Nephron progenitor cell (in vitro differentiated cells): ENCODE measurements at regions not wholly inside any gene's neighbourhood (a gene's known extent, or its start where the extent isn't known, plus 50 kb on each side); places are given as distances from the start of the nearest gene placed in this dataset.

Source experiments
- DNase-seq: peaks from one replicate; pipeline ENCODE4 v3.0.0; 2021
- H3K27ac Mint-ChIP-seq: 2 replicates; pipeline ENCODE4 v1.8.0; 2021; ENCODE audit warnings: mild to moderate bottlenecking, moderate library complexity, mixed read lengths
- H3K27me3 Mint-ChIP-seq: 2 replicates; pipeline ENCODE4 v1.8.0; 2021; ENCODE audit warnings: mild to moderate bottlenecking, low read depth, mixed read lengths; ENCODE audit not compliant: poor library complexity
- H3K36me3 Mint-ChIP-seq: 2 replicates; pipeline ENCODE4 v1.8.0; 2021; ENCODE audit warnings: low read depth, mixed read lengths
- H3K4me1 Mint-ChIP-seq: 2 replicates; pipeline ENCODE4 v1.8.0; 2021; ENCODE audit warnings: mixed read lengths
- H3K4me3 Mint-ChIP-seq: 2 replicates; pipeline ENCODE4 v1.8.0; 2021; ENCODE audit warnings: mild to moderate bottlenecking, moderate library complexity, mixed read lengths
- H3K9me3 Mint-ChIP-seq: 2 replicates; pipeline ENCODE4 v1.8.0; 2021; ENCODE audit warnings: mild to moderate bottlenecking, moderate library complexity, mixed read lengths
- CTCF ChIP-seq: fragments of 200-600 bp; sonication (generic); IDR thresholded peaks from 2 replicates; pipeline ENCODE4 v1.5.0; 2021; ENCODE audit warnings: antibody characterized with exemption

- Mint-ChIP-seq H3K9me3 (peaks cover 10% of the 10 kb centered on the region), H3K4me1 (peaks cover 35% of the 10 kb centered on the region), H3K4me3 (no peak overlapping the region), H3K27ac (no peak overlapping the region), H3K27me3 (peaks cover 48% of the 10 kb centered on the region), H3K36me3 (no peaks in the 10 kb centered on the region)
- DNase-seq = no peak
- TF ChIP-seq CTCF = no peak
Observed at GRCh38 chr20:39123185-39123557, 161.0 kb downstream of the DHX35 start.

DNA sequence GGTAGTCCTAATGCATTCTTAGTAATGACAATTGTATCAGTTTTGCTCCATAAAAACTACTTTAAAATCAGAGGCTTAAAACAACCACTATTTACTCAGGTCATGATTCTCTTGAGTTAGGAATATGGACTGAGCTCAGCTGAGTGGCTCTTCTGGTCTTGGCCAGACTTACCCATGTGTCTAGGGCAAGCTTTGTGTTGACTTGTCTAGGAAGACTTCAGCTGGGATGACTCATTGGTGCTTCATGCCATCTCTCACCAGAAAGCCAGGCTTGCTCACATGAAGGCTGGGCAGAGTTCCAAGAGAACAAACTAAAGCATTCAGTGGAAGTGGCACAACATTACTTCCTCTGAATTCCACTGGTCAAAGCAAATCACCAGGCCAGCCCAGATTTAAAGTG is 155.3 kb downstream of the DHX35 start:
- Mint-ChIP-seq H3K27ac (no peak overlapping the region), H3K4me3 (no peak overlapping the region), H3K4me1 (peaks cover 43% of the 10 kb centered on the region), H3K9me3 (peaks cover 11% of the 10 kb centered on the region), H3K36me3 (no peaks in the 10 kb centered on the region), H3K27me3 (peaks cover 45% of the 10 kb centered on the region)
- no peak for DNase-seq
- TF ChIP-seq CTCF = no peak

DNA sequence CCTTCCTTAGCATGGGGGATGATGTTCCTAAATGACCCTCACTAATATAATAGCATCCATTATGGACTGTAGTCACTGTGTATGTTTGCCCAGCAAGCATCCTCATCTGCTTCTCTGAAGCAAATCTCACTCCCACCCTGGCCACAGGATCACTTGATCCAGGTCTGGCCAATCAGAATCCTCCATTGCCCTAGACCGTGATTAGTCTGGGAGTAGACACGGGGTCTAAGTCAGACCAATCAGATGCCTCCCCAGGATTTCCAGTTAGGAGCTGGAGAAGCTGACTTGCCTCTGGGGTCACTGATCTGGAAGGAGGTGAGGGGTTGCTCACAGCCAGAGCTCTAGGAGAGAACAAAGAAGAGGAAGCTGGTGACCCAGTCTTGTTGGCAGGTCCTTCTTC is 153.9 kb downstream of the DHX35 start:
- Mint-ChIP-seq H3K36me3 (no peaks in the 10 kb centered on the region), H3K4me3 (no peak overlapping the region), H3K27ac (no peak overlapping the region), H3K9me3 (peaks cover 11% of the 10 kb centered on the region), H3K27me3 (peaks cover 34% of the 10 kb centered on the region), H3K4me1 (peaks cover 41% of the 10 kb centered on the region)
- no peak for TF ChIP-seq CTCF
- no peak for DNase-seq

DNA sequence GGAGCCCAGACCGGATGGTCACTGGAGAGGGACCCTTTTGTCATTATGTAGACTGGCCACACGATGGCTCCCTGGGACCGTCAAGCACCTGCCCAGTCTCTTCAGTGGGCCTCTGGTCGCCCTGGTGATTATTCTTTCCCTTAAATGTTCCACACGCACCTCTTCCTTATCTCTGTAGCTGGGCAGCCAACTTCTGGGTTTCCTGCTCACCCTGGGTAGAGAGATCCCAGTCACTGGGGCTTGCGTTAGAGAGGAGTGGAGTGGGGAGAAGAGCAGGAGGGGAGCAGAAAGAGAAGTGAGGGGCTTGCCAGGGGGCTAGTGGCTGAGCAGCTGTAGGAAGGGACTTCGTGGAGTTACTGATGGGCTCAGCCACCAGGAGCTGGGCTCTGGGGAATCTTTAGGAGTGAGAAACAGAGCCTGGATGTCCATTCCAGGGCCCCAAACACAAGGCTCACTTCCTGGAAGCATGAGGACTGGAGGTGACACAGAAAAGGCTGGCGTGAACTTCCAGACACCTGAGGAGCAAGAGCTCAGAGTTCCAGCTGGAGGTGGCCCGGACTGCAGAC is 150.1 kb downstream of the DHX35 start:
- Mint-ChIP-seq H3K27ac (peak overlapping the region; percentile 55), H3K4me1 (peaks cover 45% of the 10 kb centered on the region), H3K36me3 (no peaks in the 10 kb centered on the region), H3K9me3 (peaks cover 5% of the 10 kb centered on the region), H3K27me3 (peaks cover 41% of the 10 kb centered on the region), H3K4me3 (peak overlapping the region; percentile 40)
- TF ChIP-seq CTCF = peak; percentile 79
- DNase-seq = peak; percentile 71

DNA sequence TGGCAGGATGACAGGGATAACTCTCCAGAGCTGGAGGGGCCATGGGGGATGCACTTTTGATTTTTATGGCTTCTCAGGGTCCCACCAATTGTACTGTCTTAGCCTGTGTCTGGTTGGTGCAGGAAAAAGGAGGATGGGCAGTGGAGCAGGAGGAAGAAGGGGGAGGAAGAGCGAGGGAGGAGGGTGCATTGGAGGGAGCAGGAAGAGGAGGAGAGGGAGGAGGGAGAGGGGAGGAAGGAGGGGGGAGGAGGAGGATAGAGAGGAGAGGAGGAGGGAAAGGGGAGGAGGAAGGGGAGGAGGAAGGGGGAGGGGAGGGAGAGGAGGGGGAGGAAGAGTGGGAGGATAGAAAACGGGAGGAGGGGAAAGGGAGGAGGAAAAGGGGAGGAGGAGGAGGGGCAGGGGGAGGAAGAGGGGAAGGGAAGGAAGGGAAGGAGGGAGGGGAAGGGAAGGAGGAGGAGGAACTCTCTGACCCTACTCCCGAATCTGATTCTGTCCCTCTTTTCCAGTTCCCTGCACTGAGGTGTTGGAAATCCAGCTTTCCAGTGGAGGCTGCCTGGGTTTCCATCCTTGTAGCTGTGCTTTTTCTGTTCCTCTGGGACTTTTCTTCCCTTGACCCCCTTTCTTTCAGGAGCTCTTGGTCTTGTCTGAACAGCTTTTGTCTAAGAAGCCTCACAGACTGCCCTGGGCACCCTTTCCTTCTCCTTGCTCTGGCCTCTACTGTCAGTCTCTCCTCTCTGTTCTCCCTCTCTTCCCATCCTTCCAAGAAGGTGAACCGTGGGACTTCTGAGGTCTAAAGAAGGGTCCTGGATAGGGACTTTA is 149.4 kb downstream of the DHX35 start:
- Mint-ChIP-seq H3K4me1 (peaks cover 45% of the 10 kb centered on the region), H3K9me3 (peaks cover 2% of the 10 kb centered on the region), H3K27me3 (peaks cover 44% of the 10 kb centered on the region), H3K36me3 (no peaks in the 10 kb centered on the region), H3K4me3 (peak overlapping the region; percentile 57), H3K27ac (peak overlapping the region; percentile 55)
- no peak for TF ChIP-seq CTCF
- DNase-seq = no peak

GRCh38 chr20:39110819-39111136 is 148.6 kb downstream of the DHX35 start:
- Mint-ChIP-seq H3K36me3 (no peaks in the 10 kb centered on the region), H3K4me3 (no peak overlapping the region), H3K4me1 (peaks cover 45% of the 10 kb centered on the region), H3K27ac (no peak overlapping the region), H3K27me3 (peaks cover 42% of the 10 kb centered on the region), H3K9me3 (peaks cover 5% of the 10 kb centered on the region)
- DNase-seq = no peak
- TF ChIP-seq CTCF = no peak
